ENCODE measurements at regions not wholly inside any gene's neighbourhood (a gene's known extent, or its start where the extent isn't known, plus 50 kb on each side); places are given as distances from the start of the nearest gene placed in this dataset.

DNA sequence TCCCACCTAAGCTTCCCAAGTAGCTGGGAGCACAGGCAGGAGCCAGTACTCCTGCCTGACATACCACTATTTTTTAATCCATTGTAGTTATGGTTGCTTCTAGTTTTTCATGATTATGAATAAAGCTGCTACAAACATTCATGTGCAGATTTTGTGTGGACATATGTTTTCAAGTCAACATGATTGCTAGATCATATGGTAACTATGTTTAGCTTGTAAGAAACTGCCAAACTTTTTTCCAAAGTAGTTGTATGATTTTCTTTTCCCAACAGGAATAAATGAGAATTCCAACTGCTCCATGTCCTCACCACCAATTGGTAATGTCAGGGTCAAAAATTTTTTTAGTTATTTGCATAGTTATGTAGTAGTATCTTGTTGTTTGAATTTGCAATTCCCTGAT lies 136.8 kb upstream of the THRB start:
- CTCF ChIA-PET, result no interaction called here
- POLR2A ChIA-PET, result no interaction called here
- Histone ChIP-seq H4K20me1 (ENCODE audit: control insufficient read depth, insufficient read depth) (no peaks in the 10 kb centered on the region), H3K27ac (ENCODE audit: control insufficient read depth, insufficient read depth) (no peak overlapping the region), H3K9me3 (replicated peaks; ENCODE audit: control insufficient read depth, insufficient read depth, low read length) (no peaks in the 10 kb centered on the region), H2AFZ (ENCODE audit: control insufficient read depth, low read depth, low read length) (no peak overlapping the region), H3K79me2 (ENCODE audit: control insufficient read depth, insufficient read depth, low read length) (no peaks in the 10 kb centered on the region), H3K4me1 (ENCODE audit: control insufficient read depth, insufficient read depth, low read length) (no peaks in the 10 kb centered on the region), H3K36me3 (ENCODE audit: control insufficient read depth in 2 of 2, insufficient read depth in 2 of 2, low read length in 1 of 2) (no peaks in the 10 kb centered on the region), H3K27me3 (replicated peaks in 1 of 2; ENCODE audit: control insufficient read depth in 2 of 2, insufficient read depth in 2 of 2, low read length in 1 of 2) (no peaks in the 10 kb centered on the region), H3K9ac (ENCODE audit: control insufficient read depth, insufficient read depth, low read length) (no peak overlapping the region), H3K4me3 (no peak overlapping the region), H3K4me2 (ENCODE audit: control insufficient read depth, insufficient read depth) (no peak overlapping the region)
- DNase-seq (ENCODE audit: low read depth, low spot score) (no peak), FAIRE-seq (no peak), ATAC-seq (no peak)
- in situ Hi-C loops (cut with MboI) (no loop called here), intact Hi-C loops (cut with micrococcal nuclease; ENCODE audit: unreplicated experiment) (no loop called here)
- no TSS peak for BruUV-seq (replicated peaks)
- RAD21 ChIA-PET (ENCODE audit: unreplicated experiment), result no interaction called here
- TF ChIP-seq ZNF384 (IDR thresholded peaks at IDR 0.05; ENCODE audit: borderline replicate concordance, low read depth, low read length) (no peak), RAD21 (IDR thresholded peaks at IDR 0.05; ENCODE audit: insufficient read depth, low read depth, low read length) (no peak), BRCA1 (IDR thresholded peaks at IDR 0.05; ENCODE audit: low read depth, low read length) (no peak), GABPA (IDR thresholded peaks at IDR 0.05; ENCODE audit: low read depth) (no peak), IRF4 (IDR thresholded peaks at IDR 0.05; ENCODE audit: low read depth, low read length) (no peak), SREBF1 (IDR thresholded peaks at IDR 0.05; ENCODE audit: low read length) (no peak), TARDBP (IDR thresholded peaks at IDR 0.05; ENCODE audit: borderline replicate concordance) (no peak)
- TF ChIP-seq, protein P1, sequence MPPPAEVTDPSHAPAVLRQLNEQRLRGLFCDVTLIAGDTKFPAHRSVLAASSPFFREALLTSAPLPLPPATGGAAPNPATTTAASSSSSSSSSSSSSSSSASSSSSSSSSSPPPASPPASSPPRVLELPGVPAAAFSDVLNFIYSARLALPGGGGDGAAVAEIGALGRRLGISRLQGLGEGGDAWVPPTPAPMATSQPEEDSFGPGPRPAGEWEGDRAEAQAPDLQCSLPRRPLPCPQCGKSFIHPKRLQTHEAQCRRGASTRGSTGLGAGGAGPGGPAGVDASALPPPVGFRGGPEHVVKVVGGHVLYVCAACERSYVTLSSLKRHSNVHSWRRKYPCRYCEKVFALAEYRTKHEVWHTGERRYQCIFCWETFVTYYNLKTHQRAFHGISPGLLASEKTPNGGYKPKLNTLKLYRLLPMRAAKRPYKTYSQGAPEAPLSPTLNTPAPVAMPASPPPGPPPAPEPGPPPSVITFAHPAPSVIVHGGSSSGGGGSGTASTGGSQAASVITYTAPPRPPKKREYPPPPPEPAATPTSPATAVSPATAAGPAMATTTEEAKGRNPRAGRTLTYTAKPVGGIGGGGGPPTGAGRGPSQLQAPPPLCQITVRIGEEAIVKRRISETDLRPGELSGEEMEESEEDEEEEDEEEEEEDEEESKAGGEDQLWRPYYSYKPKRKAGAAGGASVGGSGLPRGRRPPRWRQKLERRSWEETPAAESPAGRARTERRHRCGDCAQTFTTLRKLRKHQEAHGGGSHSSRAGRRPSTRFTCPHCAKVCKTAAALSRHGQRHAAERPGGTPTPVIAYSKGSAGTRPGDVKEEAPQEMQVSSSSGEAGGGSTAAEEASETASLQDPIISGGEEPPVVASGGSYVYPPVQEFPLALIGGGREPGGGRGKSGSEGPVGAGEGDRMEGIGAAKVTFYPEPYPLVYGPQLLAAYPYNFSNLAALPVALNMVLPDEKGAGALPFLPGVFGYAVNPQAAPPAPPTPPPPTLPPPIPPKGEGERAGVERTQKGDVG (CRISPR knock-in tag; IDR thresholded peaks at IDR 0.05), result no peak
- SMC1A ChIA-PET (ENCODE audit: uncharacterized antibody, unreplicated experiment), result no interaction called here

Data from GM12878 (cell line).